HG03469 (cell line): ENCODE measurements at regions not wholly inside any gene's neighbourhood (a gene's known extent, or its start where the extent isn't known, plus 50 kb on each side); places are given as distances from the start of the nearest gene placed in this dataset.
"Not testable (repeated sequence)": the region's sequence is repeated elsewhere in the genome, so short reads cannot be mapped to it uniquely, and the experiment has no call there.

Source experiments
- ATAC-seq: cut with Tn5 transposase; IDR thresholded peaks from one replicate; pipeline ENCODE4 v1.9.1; 2021; ENCODE audit warnings: mild to moderate bottlenecking, moderate library complexity, moderate number of reproducible peaks; ENCODE audit not compliant: unreplicated experiment

DNA sequence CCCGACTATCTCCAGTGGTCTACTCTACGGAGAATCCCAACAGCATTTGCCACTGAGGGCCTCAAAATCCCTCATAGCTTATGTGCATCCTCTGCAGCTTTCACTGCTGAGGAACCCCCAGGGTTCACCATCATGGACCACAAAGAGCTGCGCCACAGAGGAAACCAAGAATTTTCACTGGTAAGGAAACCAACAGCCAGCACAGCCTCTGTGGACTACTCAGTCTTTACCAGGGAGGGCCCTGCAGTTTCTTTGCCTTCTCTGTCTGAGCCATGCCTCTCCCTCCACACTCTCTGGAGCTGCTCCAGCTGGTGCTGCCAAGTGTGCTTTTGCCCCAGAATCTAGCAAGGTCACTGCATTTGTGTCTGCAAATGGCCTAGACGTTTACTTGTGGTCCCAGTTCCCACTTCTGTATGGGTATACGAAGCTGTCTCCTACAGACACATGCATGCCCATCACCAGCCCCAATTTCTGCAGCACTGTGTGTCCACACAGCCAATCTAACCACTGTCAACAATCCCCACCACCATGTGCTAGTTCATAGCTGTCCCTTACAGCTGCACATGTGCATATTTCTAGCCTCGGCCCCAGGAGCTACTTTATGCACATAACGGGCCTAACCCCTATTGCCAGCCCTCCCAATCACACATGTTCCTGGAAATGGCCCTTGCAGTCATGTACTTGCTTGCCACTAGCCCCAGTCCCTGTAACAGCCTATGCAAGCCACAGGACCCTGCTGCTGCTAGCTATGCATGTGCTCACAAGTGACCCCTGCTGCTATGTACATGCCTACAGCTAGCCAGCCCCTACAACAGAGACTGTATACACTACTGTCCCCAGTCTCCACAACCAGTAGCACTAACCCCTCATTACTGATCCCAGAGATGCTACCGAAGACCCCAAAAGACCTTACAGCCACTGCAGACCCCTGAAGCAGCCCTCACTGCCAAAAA lies 1437.4 kb downstream of the CDH11 start:
- ATAC-seq, result no peak

DNA sequence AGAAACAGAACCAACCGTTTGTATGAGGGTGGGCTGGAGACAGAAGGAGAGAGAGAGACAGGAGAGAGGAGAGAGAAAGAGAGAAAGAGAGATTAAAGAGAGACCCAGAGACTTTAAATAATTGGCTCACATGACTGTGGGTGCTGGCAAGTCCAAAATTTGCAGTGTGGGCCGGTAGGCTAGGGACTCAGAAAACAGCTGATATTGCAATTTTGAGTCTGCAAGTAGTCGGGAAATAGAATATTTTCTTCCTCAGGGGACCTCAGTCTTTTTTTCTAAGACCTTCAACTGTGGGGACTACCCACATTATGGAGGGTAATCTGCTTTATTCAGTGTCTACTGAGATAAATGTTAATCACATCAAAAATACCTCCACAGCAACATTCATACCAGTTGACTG lies 1439.0 kb downstream of the CDH11 start:
- ATAC-seq, result no peak

DNA sequence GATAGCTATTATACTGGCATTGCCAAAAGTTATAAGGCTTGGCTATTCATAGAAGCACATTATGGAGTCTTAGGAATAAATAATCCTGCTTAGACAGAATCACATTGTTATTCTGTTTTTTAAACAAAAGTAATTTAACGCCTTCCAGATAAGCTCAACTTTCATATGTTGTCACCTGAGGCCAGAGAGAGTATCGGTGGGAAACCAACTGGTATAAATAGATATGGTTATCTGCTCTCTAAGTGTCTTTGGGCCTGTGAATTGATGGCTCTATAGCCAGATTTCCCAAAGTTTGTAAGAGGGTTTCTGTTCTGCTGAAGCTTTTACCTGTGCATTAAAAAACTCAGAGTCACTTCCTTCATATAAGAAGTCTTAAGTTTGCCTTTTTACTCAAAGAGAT lies 1449.4 kb downstream of the CDH11 start:
- ATAC-seq, result no peak

DNA sequence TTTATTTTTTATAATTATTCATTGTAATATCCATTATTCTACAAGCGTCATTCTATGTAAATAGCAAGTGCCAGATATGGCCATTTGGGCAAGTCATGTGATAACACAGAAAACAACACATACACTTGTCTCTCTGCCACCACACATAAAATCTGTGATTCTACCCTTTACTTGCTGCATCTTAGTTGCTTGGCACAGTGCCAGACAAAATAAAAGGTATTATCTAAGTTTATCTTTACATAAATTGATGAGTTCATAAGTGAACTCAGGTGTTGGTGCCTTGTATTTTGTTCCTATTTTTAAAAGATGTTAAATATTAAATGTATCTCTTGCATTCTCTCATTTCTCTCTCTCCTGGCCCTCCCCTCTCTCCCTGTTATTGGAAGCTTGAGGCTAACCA lies 1458.7 kb downstream of the CDH11 start:
- no peak for ATAC-seq

DNA sequence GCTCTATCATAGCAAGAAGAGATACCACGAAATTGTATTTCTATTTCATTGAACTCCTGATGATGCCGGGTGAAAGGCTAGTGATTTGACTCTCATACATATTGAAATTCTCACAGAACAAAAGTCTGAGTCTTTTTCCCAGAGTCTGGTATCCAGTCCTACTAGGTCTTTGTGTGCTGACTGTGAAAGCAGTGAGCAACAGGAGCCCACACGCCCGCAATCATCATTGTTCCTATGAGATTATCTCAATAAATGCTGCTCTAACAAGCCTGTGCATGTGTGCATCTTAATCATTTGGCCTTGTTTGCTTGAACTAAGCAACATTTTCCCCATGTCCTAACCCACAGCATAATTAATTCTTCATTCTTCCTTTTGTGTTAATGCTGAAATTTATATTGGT lies 1466.0 kb downstream of the CDH11 start:
- ATAC-seq, result no peak

DNA sequence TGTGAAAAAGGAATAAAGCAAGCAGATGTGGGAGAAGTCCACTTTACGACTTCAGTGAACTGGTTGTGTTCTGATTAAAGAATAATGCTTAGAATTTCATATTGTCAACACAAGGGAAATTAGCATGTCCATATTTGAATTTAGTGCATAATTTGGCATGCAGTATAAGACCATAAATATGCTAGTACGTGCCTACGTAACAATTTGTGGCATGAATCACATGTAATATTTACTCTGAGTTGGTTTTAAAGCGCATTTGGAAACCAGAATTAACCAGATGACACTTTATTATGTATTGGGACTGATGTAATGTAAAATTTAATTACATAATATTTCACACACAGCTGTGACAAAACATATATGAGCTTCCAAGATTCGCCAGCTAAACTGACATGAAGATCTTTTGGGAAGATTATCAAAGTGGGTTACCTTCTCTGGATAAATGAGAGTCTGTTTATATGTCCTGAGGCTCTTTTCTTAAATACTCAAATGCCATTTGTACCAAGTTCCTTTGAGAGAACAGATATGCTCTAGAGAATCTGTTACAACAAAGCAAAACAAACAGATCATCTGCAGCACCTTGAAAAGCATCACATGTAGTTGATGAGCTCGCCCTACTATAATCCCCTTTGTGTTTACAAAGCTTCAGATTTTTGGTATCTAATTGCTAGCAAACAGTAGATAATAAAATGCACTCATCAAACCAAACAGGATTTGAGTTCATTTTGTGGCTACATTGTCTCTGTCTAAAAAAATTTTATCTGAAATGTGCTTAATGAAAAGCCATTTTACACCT lies 1468.6 kb downstream of the CDH11 start:
- ATAC-seq, result no peak

DNA sequence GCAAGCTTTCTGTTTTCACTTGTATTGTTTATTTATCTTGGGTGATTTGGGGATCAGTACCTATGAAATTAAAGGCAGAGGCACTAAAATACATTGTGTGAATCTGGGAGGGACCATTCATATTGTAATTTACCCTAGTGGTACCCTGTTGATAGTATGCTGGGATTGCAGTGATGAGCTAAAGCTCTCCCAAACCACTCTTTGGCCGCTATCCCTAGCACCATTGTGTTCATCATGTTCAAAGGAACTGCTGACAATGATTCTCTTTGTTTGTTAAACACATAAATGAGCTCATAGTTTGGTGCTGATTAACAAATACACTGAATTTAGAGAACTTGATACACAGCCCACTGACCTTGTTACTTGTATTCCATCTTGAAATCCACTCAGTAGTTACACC lies 1469.8 kb downstream of the CDH11 start:
- no peak for ATAC-seq

DNA sequence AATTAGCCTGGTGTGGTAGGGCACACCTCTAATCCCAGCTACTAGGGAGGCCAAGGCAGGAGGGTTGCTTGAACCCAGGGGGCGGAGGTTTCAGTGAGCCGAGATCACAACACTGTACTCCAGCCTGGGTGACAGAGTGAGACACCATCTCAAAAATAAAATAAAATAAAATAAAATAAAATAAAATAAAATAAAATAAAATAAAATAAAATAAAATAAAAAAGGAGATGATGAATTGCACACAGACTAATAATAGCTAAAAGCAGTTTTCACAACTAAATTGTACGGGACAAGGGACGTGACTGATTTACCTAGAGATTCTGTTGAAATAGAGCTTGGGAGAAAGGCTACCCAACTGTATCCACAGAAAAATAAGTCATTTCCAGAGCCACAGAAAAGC lies 1471.3 kb downstream of the CDH11 start:
- ATAC-seq, result no peak

DNA sequence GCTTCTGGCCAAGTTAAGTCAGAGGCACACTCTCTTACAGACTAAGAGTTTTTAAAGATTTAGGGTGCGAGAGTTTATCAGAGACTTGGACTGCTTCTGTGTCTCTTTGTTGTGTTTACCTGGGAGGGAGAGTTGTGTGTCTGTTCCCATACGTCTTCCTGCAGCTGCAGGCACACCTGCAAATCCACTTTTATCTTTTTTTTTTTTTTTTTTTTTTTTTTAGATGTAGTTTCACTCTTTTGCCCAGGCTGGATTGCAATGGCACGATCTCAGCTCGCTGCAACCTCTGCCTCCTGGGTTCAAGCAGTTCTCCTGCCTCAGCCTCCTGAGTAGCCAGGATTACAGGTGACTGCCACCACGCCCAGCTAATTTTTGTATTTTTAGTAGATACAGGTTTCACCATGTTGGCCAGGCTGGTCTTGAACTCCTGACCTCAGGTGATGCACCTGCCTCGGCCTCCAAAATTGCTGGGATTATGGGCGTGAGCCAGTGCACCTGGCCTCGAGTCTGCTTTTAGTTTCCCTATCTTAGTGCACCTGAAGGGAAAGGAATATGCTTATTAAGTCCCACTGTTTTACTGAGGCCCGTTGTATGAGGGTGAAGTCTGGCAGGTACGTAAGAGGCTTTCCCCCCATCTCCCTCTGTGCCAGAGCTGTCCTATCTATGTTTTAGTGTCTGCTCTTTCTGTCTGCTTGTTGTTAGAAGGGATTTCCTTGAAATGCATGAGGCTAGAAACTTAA lies 1488.0 kb downstream of the CDH11 start:
- not testable (repeated sequence) for ATAC-seq

DNA sequence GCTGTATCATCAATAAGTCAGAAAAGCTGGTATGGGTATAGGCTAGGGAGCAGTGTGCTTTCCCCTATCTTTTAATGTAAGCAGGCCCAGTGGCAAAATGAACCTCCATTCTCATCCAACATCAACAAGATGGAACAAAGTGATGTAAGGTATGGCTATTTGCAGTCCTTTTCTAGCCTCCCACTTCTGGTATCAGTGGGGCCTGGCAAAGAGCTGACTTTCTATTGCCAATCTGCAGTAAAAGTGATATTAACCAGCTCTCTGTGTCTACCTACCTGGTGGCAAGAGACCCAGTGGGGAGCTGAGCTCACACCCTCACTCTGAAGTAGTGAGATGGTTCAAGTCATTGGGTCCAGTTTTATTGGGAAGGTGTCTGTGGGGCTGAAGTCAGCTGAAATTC lies 1492.6 kb downstream of the CDH11 start:
- no peak for ATAC-seq

DNA sequence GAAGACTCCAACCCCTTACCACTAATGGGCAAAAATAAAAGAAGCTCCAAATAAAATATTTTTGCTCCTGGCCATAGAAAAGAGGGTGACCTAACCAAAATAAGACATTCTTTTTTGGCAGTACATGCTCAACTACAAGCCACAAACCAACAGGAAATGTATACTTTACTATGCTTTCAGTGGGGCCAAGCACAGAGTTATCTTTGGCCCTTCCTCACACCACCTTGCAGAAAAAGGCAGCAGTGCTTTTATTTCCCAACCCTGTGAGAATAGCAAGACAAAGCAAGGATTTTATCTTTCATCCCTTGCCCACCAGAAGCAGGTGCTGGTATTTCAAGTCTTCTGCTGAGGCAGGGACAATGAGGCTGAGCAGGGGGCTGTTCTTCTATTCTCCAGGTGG lies 1493.1 kb downstream of the CDH11 start:
- ATAC-seq, result no peak

DNA sequence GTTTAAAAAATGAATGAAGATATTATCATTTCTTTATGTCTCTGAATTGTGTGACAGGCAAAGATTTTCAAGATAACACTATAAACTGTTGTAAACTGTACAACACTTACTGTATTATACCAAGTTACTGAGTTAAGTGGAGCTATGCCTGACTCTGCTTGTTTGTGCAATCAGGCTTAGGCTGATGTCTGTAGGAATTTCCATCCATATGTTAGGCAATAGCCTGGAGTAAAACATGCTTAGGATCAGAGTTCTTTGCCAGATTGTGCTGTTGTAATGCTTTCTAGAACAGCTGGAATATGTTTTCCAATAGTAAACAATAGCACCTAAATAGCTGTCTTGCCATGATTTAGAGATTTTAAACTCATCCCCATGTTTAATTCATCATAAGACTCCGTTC lies 1496.7 kb downstream of the CDH11 start:
- no peak for ATAC-seq

DNA sequence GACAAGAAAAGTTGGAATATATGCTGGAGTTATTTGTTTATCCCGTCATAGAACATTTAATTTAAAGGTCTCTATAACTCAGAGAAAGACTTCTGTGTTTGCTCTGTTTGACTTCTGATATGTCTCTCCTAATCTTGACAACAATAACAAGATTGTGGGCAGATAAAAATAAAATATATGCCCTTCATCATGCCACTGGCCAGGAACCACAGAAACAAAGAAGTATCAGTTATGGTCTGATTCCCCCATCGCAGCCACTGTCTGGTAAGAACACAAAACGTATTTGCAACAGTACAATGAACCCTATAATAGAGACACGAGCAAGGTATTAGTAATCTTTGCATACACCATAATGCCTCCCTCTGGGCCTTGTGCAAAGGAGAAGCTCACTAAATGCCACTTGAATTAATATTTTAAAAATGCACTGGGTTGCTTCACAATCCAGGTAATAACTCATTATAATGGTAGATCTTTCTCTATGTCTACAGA lies 1498.3 kb downstream of the CDH11 start:
- ATAC-seq, result no peak

DNA sequence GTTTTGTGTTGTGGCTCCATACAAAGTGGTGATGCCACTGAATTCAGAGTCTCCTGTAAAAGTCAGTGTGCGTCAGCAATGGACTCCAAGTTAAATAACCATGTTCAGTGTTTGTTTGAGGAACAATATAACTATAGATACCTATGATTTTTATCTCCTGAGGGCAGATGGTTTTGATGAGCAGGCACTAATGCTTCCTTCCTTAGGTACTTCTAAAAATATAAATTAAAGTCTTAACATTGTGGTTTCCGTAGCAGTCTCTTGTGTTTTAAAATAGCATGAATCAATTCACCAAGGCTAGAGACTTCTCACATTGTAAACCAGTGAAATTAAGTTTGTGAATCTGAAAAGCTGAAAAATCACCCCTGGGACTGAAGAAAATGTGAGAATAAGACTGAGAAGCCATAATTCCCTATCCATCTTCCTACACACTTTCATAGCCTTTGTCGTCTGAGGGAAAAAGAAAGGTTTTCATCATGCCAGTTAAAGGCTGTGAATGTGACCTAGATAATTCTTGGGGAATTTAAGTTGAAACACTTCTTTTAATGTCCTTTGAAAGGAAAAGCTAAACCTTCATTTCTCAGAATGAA lies 1502.9 kb downstream of the CDH11 start:
- no peak for ATAC-seq

DNA sequence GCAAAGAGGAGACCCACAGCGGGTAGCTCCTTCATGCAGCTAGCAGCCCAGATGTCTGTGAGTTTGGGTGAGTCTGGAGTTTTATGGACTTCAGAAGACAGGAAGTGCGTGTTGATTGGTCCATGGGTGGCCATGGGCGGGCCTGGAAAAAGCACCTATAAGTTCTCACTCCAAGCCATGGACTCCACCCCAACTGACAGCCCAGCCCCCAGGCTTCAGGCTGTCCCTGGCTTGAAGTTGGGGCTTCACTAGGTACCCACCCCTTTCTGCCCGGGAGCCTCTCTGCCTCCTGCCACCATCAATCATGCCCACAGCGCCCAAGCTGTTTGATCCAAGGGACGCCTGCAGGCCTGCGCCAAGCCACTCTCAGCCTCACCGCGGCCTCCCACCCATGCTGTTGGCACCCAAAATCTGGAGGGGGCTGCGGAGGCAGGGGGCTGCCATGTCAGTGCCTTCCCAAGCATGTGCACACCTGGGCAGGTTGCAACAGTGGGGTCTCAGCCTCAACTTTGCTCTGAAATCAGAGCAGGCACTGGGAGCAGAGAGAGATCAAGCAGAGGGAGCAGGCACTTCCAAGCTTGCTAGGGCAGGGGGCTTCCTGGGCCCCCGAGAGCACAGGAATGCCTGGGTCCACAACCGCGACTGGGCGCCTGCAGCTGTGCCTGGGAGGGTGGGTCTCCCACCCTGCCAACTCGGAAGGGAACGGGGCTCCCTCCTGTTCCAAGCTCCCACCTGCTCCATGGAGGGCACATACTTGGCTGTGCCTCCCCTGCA lies 1503.7 kb downstream of the CDH11 start:
- no peak for ATAC-seq

DNA sequence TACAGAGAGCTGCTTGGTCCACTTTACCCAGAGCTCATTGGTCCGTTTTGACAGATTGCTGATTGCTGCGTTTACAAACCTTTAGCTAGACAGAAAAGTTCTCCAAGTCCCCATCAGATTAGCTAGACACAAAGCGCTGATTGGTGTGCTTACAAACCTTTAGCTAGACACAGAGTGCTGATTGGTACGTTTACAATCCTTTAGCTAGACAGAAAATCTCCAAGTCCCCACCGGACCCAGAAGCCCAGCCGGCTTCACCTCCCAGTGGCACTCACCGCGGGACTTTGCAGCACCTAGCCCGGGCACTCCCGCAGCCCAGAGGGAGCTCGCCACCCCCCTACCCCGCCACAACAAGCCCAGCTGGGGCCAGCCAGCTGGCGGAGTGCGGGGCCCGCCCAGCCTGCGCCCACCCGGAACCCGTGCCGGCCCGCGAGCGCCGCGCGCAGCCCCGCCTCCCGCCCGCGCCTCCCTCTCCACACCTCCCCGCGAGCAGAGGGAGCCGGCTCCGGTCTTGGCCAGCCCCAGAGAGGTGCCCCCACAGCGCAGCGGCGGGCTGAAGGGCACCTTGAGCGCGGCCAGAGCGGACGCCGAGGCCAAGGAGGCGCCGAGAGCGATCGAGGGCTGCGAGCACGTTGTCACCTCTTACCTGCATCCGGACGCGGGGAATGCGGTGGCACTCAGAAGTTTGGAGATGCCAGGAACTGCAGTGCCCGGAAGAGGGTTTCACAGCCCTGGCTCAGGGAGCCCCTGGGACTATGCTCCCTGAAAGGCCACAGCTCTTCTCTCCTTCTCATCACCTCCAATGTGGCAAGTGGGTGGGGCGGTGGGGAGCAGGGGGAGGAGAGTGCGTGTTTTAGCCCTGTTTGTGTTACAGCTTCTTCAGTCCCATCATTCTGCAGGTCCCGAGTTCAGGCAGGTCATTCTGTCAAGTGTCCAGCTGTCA lies 1504.5 kb downstream of the CDH11 start:
- no peak for ATAC-seq

DNA sequence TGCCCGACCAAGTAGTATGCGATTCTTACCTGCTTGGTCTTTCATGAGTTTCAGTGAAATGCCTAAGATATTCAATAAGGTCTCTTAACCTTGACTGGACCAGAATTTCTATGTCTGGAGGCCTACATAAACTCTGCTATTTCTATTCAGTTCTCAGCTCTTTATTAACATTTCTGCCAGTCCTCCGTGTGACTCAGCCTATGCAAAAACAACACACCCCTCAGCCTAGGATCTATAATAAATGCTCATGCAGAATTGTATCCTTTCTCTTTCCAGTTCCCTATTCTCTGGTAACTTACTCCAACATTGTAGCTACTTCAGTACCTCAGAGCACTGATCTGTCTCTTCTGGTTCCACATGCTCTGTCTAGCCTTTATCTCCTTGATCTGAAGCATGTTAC lies 1507.4 kb downstream of the CDH11 start:
- ATAC-seq, result no peak

DNA sequence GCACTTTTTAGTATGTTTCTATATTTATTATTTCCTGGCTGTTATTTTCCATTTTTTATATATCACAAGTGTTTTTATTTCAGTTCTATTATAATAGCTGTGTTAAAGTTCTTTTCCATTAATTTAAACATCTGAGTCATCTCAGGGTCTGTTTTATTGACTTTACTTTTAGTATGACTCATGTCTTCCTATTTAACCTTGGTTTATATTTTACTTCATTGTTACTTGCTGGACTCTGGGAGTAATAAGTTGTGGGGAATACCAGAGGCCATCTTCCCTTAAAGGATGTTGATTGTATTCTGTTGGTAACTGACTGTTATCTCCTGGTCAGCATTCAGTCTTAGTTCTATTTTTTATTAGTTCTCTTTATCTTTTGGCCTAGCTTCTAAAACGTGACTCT lies 1508.2 kb downstream of the CDH11 start:
- no peak for ATAC-seq
